Loucy (cell line): ENCODE measurements at regions not wholly inside any gene's neighbourhood (a gene's known extent, or its start where the extent isn't known, plus 50 kb on each side); places are given as distances from the start of the nearest gene placed in this dataset.

ENCODE experiments used
- H2AFZ ChIP-seq: fragments of 200-600 bp; sonication (generic); 2 replicates; pipeline ENCODE4 v1.6.0; 2016; ENCODE audit warnings: antibody characterized with exemption, mild to moderate bottlenecking, low read length, moderate library complexity
- H3F3A ChIP-seq: fragments of 200-600 bp; 2 replicates; pipeline ENCODE4 v1.6.0; 2016; ENCODE audit warnings: antibody characterized with exemption, low read depth, mild to moderate bottlenecking
- H3K27me3 ChIP-seq: fragments of 200-600 bp; sonication (generic); 2 replicates; pipeline ENCODE4 v1.6.1; 2014; ENCODE audit warnings: low read length, mild to moderate bottlenecking; ENCODE audit not compliant: insufficient read depth, poor library complexity, severe bottlenecking
- H3K36me3 ChIP-seq: fragments of 200-600 bp; sonication (generic); 2 replicates; pipeline ENCODE4 v1.6.1; 2016; ENCODE audit warnings: low read length; ENCODE audit not compliant: insufficient read depth
- H3K4me1 ChIP-seq: fragments of 200-600 bp; sonication (generic); 2 replicates; pipeline ENCODE4 v1.5.1; 2014; ENCODE audit warnings: low read length, mild to moderate bottlenecking; ENCODE audit not compliant: insufficient read depth, poor library complexity, severe bottlenecking
- H3K4me2 ChIP-seq: fragments of 200-600 bp; sonication (generic); 2 replicates; pipeline ENCODE4 v1.6.0; 2014; ENCODE audit warnings: antibody characterized with exemption, low read length, low read depth, mild to moderate bottlenecking; ENCODE audit not compliant: poor library complexity, severe bottlenecking
- H3K4me3 ChIP-seq: fragments of 200-600 bp; sonication (generic); 2 replicates; pipeline ENCODE4 v1.5.1; 2014; ENCODE audit warnings: low read length, mild to moderate bottlenecking, mixed read lengths; ENCODE audit not compliant: poor library complexity, severe bottlenecking
- H3K79me2 ChIP-seq: fragments of 200-600 bp; sonication (generic); 2 replicates; pipeline ENCODE4 v1.6.1; 2014; ENCODE audit warnings: low read length; ENCODE audit not compliant: insufficient read depth
- H3K9ac ChIP-seq: fragments of 200-600 bp; sonication (generic); 2 replicates; pipeline ENCODE4 v1.6.0; 2014; ENCODE audit warnings: mild to moderate bottlenecking, low read depth, low read length, moderate library complexity; ENCODE audit not compliant: poor library complexity, severe bottlenecking
- H3K9me2 ChIP-seq: fragments of 200-600 bp; sonication (generic); replicated peaks from 2 replicates; pipeline ENCODE4 v1.6.1; 2016; ENCODE audit warnings: low read depth, low read length, mixed read lengths
- H3K9me3 ChIP-seq: fragments of 200-600 bp; sonication (generic); 2 replicates; pipeline ENCODE4 v1.6.1; 2014; ENCODE audit warnings: mild to moderate bottlenecking, antibody characterized with exemption, low read length, low read depth; ENCODE audit not compliant: insufficient read depth
- H4K20me1 ChIP-seq: fragments of 200-600 bp; sonication (generic); 2 replicates; pipeline ENCODE4 v1.6.0; 2014; ENCODE audit warnings: antibody characterized with exemption, low read length, mild to moderate bottlenecking; ENCODE audit not compliant: insufficient read depth, poor library complexity, severe bottlenecking
- EZH2phosphoT487 ChIP-seq: fragments of 200-600 bp; IDR thresholded peaks from 2 replicates; pipeline ENCODE4 v1.6.1; 2018; ENCODE audit warnings: antibody characterized with exemption, mild to moderate bottlenecking, moderate library complexity, borderline replicate concordance
- TF ChIP-seq, protein P1 (sequence below): fragments of 200-600 bp; sonication (generic); conservative IDR thresholded peaks from 2 replicates; pipeline ENCODE4 v1.5.1; 2014; ENCODE audit warnings: mild to moderate bottlenecking, antibody characterized with exemption, low read length

DNA sequence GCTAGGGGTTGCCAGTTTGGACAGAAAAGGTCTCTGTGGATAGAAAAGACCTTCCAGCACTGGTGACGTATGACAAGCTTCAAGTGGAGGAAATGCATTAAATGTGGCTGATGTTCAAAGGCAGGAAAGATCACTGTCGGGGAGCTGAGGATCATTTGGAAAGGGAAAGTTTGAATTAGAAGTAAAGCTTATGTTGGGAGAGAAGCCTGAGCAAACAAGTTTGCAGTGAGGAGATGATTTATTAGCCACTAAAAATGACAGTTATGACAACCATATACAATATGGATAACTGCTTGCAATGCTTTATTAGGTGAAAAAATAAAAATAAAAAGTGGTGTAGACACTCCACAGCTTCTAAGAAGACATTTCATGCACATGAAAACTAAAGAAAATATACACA lies 135.3 kb upstream of the HS3ST1 start:
- Histone ChIP-seq H3K79me2 (no peaks in the 10 kb centered on the region), H3K9ac (no peak overlapping the region), H2AFZ (no peak overlapping the region), H3K4me3 (no peak overlapping the region), H3K9me2 (no peaks in the 10 kb centered on the region), H3K27me3 (no peaks in the 10 kb centered on the region), H3K4me1 (no peaks in the 10 kb centered on the region), H3K36me3 (no peaks in the 10 kb centered on the region), H3K4me2 (no peak overlapping the region), H4K20me1 (no peaks in the 10 kb centered on the region), H3K9me3 (no peaks in the 10 kb centered on the region), H3F3A (no peaks in the 10 kb centered on the region)
- TF ChIP-seq, protein P1, sequence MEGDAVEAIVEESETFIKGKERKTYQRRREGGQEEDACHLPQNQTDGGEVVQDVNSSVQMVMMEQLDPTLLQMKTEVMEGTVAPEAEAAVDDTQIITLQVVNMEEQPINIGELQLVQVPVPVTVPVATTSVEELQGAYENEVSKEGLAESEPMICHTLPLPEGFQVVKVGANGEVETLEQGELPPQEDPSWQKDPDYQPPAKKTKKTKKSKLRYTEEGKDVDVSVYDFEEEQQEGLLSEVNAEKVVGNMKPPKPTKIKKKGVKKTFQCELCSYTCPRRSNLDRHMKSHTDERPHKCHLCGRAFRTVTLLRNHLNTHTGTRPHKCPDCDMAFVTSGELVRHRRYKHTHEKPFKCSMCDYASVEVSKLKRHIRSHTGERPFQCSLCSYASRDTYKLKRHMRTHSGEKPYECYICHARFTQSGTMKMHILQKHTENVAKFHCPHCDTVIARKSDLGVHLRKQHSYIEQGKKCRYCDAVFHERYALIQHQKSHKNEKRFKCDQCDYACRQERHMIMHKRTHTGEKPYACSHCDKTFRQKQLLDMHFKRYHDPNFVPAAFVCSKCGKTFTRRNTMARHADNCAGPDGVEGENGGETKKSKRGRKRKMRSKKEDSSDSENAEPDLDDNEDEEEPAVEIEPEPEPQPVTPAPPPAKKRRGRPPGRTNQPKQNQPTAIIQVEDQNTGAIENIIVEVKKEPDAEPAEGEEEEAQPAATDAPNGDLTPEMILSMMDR: no peak
- no peak for TF ChIP-seq EZH2phosphoT487

DNA sequence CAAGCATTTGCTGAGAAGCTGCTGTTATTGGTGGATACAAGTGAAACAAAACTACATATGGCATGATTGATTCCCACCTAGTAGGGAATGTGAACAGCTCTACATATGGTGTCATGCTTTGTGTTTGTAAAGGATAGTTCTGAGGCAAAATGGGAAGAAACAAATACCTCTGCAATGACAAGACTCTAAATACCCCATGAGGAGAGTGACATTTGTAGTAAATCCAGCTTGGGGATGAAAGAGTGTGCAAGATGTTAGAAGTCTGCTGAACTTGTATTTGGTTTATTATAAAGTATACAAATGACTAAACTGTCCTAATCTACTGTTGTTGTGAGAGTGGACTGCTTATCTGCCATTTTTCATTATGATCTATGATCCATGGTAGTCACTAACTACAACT lies 120.8 kb upstream of the HS3ST1 start:
- Histone ChIP-seq H4K20me1 (no peaks in the 10 kb centered on the region), H2AFZ (no peak overlapping the region), H3K27me3 (no peaks in the 10 kb centered on the region), H3K4me3 (no peak overlapping the region), H3F3A (no peaks in the 10 kb centered on the region), H3K36me3 (no peaks in the 10 kb centered on the region), H3K4me1 (no peaks in the 10 kb centered on the region), H3K9me2 (no peaks in the 10 kb centered on the region), H3K4me2 (no peak overlapping the region), H3K79me2 (no peaks in the 10 kb centered on the region), H3K9ac (no peak overlapping the region), H3K9me3 (no peaks in the 10 kb centered on the region)
- TF ChIP-seq, protein P1: no peak
- TF ChIP-seq EZH2phosphoT487: no peak

DNA sequence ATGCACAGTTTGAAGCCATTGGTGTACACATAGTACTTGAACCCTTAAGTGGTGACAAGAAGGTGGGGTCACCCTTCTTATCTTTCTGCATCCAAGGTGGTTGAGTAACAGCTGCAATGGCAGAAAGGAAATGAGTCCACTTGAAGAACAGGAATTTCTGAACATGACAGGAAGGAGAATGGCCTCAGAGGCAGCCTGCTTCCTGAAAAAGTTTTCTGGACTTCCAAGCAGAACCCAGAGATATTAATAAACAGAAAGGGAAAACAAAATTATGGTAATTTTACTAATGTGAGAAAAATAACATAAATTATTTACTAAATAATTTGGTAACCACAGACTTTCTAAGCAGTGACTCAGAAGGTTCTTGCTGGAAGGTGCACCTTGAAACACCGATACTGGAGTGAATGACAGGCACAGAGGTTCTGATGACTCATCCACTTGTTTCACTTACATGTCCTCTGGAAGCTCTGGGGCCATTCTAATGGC lies 119.9 kb upstream of the HS3ST1 start:
- H3K9ac ChIP-seq: no peak overlapping the region
- no peak overlapping the region for H3K4me2 ChIP-seq
- H3F3A ChIP-seq: no peaks in the 10 kb centered on the region
- no peak for TF ChIP-seq EZH2phosphoT487
- TF ChIP-seq, protein P1: no peak
- H3K79me2 ChIP-seq: no peaks in the 10 kb centered on the region
- no peaks in the 10 kb centered on the region for H3K27me3 ChIP-seq
- no peaks in the 10 kb centered on the region for H3K9me3 ChIP-seq
- no peak overlapping the region for H3K4me3 ChIP-seq
- H3K9me2 ChIP-seq: no peaks in the 10 kb centered on the region
- H4K20me1 ChIP-seq: no peaks in the 10 kb centered on the region
- no peak overlapping the region for H2AFZ ChIP-seq
- H3K36me3 ChIP-seq: no peaks in the 10 kb centered on the region
- no peaks in the 10 kb centered on the region for H3K4me1 ChIP-seq
